ENCODE measurements at regions not wholly inside any gene's neighbourhood (a gene's known extent, or its start where the extent isn't known, plus 50 kb on each side); places are given as distances from the start of the nearest gene placed in this dataset.
"Not testable (repeated sequence)": the region's sequence is repeated elsewhere in the genome, so short reads cannot be mapped to it uniquely, and the experiment has no call there.

DNA sequence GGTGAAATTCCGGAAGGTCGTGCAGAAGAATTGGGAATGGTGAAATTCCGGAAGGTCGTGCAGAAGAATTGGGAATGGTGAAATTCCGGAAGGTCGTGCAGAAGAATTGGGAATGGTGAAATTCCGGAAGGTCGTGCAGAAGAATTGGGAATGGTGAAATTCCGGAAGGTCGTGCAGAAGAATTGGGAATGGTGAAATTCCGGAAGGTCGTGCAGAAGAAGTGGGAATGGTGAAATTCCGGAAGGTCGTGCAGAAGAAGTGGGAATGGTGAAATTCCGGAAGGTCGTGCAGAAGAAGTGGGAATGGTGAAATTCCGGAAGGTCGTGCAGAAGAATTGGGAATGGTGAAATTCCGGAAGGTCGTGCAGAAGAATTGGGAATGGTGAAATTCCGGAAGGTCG, 154.4 kb downstream of the C16orf95 start:
- not testable (repeated sequence) for H3K9ac ChIP-seq (ENCODE audit: low read length); H3K27me3 ChIP-seq (ENCODE audit: insufficient read depth, low read length, poor library complexity); H3K36me3 ChIP-seq (ENCODE audit: control insufficient read depth, insufficient read depth, low read length); H3K79me1 ChIP-seq (ENCODE audit: low read length); H2BK15ac ChIP-seq (replicated peaks; ENCODE audit: low read depth); H3K79me2 ChIP-seq (ENCODE audit: control insufficient read depth, insufficient read depth, low read length); H2BK120ac ChIP-seq (ENCODE audit: low read depth, low read length); H3K56ac ChIP-seq (ENCODE audit: low read length); H3K27ac ChIP-seq (ENCODE audit: low read depth, low read length); H2BK5ac ChIP-seq (ENCODE audit: low read length); H2AK5ac ChIP-seq (ENCODE audit: low read length); H3K4me2 ChIP-seq (ENCODE audit: low read length); DNase-seq; H3K23ac ChIP-seq (ENCODE audit: low read length); H4K5ac ChIP-seq (ENCODE audit: low read length); H3K4me1 ChIP-seq (ENCODE audit: control insufficient read depth, low read depth, low read length); H3K18ac ChIP-seq (ENCODE audit: low read length); H4K8ac ChIP-seq (ENCODE audit: low read depth, low read length); H3K4ac ChIP-seq (ENCODE audit: low read depth, low read length); H3K4me3 ChIP-seq (ENCODE audit: low read length)
- no CpG with 5 or more reads among the region's 22 CpGs for WGBS (ENCODE audit: extremely low coverage, insufficient coverage, low lambda C conversion rate)

DNA sequence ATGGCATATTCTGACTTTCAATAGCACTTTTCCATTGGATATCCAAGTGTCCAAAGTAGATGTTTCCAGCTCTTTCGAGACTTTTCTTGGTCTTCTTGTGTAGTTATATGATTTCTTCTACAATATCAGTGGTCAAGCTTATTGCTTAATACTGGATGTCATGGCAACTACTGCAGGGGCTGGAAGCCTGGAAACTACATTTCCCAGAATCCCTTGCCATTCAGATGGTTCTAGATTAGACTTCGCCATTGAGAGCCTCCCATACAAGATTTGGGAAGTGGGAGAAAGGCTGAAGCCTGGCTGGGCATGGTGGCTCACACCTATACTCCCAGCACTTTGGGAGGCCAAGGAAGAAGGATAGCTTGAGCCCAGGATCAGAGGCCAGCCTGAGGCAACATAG, 153.6 kb downstream of the C16orf95 start:
- no CpG with 5 or more reads among the region's 2 CpGs for WGBS (ENCODE audit: extremely low coverage, insufficient coverage, low lambda C conversion rate)
- peak; percentile 34 for DNase-seq
- no peak overlapping the region for H2BK120ac ChIP-seq (ENCODE audit: low read depth, low read length)

DNA sequence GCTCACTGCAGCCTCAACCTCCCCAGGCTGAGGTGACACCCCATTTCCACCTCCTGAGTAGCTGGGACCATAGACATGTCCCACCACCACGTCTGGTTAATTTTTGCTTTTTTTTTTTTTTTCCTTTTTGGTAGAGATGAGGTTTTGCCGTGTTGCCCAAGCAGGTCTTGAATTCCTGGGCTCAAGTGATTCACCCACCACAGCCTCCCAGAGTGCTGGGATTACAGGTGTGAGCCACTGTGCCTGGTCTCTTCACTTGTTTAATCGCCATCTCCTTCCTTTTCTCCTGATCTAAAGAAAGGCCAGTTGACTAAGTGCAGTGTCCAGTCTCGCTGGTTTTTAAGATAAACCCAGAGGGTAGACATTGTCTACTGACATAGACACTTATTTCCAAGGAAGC, 152.0 kb downstream of the C16orf95 start:
- no peak overlapping the region for H3K23ac ChIP-seq (ENCODE audit: low read length)
- no CpG with 5 or more reads among the region's 4 CpGs for WGBS (ENCODE audit: extremely low coverage, insufficient coverage, low lambda C conversion rate)
- no peaks in the 10 kb centered on the region for H3K4me1 ChIP-seq (ENCODE audit: control insufficient read depth, low read depth, low read length)
- H3K9ac ChIP-seq (ENCODE audit: low read length): no peak overlapping the region
- no peak overlapping the region for H3K4me3 ChIP-seq (ENCODE audit: low read length)
- no peaks in the 10 kb centered on the region for H3K36me3 ChIP-seq (ENCODE audit: control insufficient read depth, insufficient read depth, low read length)
- no peak overlapping the region for H2BK5ac ChIP-seq (ENCODE audit: low read length)
- no peak overlapping the region for H4K8ac ChIP-seq (ENCODE audit: low read depth, low read length)
- H3K56ac ChIP-seq (ENCODE audit: low read length): no peak overlapping the region
- H3K79me2 ChIP-seq (ENCODE audit: control insufficient read depth, insufficient read depth, low read length): no peaks in the 10 kb centered on the region
- H3K27ac ChIP-seq (ENCODE audit: low read depth, low read length): no peak overlapping the region
- H2BK15ac ChIP-seq (replicated peaks; ENCODE audit: low read depth): no peak overlapping the region
- H3K79me1 ChIP-seq (ENCODE audit: low read length): no peaks in the 10 kb centered on the region
- H2AK5ac ChIP-seq (ENCODE audit: low read length): no peak overlapping the region
- no peak for DNase-seq
- no peak overlapping the region for H3K18ac ChIP-seq (ENCODE audit: low read length)
- no peak overlapping the region for H4K5ac ChIP-seq (ENCODE audit: low read length)
- no peak overlapping the region for H3K4me2 ChIP-seq (ENCODE audit: low read length)
- H2BK120ac ChIP-seq (ENCODE audit: low read depth, low read length): no peak overlapping the region
- H3K4ac ChIP-seq (ENCODE audit: low read depth, low read length): no peak overlapping the region
- H3K27me3 ChIP-seq (ENCODE audit: insufficient read depth, low read length, poor library complexity): no peaks in the 10 kb centered on the region

More for the DNA sequence above, 153.6 kb downstream of the C16orf95 start:
- H4K5ac ChIP-seq (ENCODE audit: low read length): no peak overlapping the region
- H3K27me3 ChIP-seq (ENCODE audit: insufficient read depth, low read length, poor library complexity): no peaks in the 10 kb centered on the region
- no peak overlapping the region for H3K23ac ChIP-seq (ENCODE audit: low read length)
- no peak overlapping the region for H2BK5ac ChIP-seq (ENCODE audit: low read length)
- no peak overlapping the region for H4K8ac ChIP-seq (ENCODE audit: low read depth, low read length)
- no peaks in the 10 kb centered on the region for H3K4me1 ChIP-seq (ENCODE audit: control insufficient read depth, low read depth, low read length)
- no peak overlapping the region for H3K9ac ChIP-seq (ENCODE audit: low read length)
- no peak overlapping the region for H2BK15ac ChIP-seq (replicated peaks; ENCODE audit: low read depth)
- H3K36me3 ChIP-seq (ENCODE audit: control insufficient read depth, insufficient read depth, low read length): no peaks in the 10 kb centered on the region
- H2AK5ac ChIP-seq (ENCODE audit: low read length): no peak overlapping the region
- no peak overlapping the region for H3K4ac ChIP-seq (ENCODE audit: low read depth, low read length)
- H3K18ac ChIP-seq (ENCODE audit: low read length): no peak overlapping the region
- no peaks in the 10 kb centered on the region for H3K79me2 ChIP-seq (ENCODE audit: control insufficient read depth, insufficient read depth, low read length)
- H3K79me1 ChIP-seq (ENCODE audit: low read length): no peaks in the 10 kb centered on the region
- no peak overlapping the region for H3K27ac ChIP-seq (ENCODE audit: low read depth, low read length)
- no peak overlapping the region for H3K4me2 ChIP-seq (ENCODE audit: low read length)
- H3K4me3 ChIP-seq (ENCODE audit: low read length): no peak overlapping the region
- no peak overlapping the region for H3K56ac ChIP-seq (ENCODE audit: low read length)

DNA sequence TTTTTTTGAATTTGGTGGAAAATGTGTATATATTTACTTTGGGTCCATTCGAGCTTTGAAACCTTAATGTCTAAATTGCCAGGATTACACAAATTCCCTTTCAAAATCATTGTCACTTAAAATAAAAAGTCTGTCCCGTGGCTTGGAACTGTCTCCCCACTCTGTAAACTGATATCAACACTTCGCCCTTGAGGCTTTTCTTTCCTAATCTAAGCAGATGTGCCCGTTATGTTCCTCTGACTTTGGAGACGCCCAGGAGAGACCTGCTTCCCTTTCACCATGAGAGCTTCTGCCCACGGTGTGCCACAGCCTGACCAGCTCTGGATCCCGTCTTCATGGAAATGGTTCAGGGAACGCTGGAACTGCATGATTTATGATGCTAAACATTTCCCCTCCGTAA, 151.3 kb downstream of the C16orf95 start:
- no CpG with 5 or more reads among the region's 9 CpGs for WGBS (ENCODE audit: extremely low coverage, insufficient coverage, low lambda C conversion rate)
- Histone ChIP-seq H3K18ac (ENCODE audit: low read length) (no peak overlapping the region), H3K36me3 (ENCODE audit: control insufficient read depth, insufficient read depth, low read length) (no peaks in the 10 kb centered on the region), H2BK5ac (ENCODE audit: low read length) (no peak overlapping the region), H3K79me2 (ENCODE audit: control insufficient read depth, insufficient read depth, low read length) (no peaks in the 10 kb centered on the region), H3K9ac (ENCODE audit: low read length) (no peak overlapping the region), H3K79me1 (ENCODE audit: low read length) (no peaks in the 10 kb centered on the region), H3K4ac (ENCODE audit: low read depth, low read length) (no peak overlapping the region), H3K27me3 (ENCODE audit: insufficient read depth, low read length, poor library complexity) (no peaks in the 10 kb centered on the region), H3K4me1 (ENCODE audit: control insufficient read depth, low read depth, low read length) (no peaks in the 10 kb centered on the region), H4K5ac (ENCODE audit: low read length) (no peak overlapping the region), H3K4me2 (ENCODE audit: low read length) (no peak overlapping the region), H3K56ac (ENCODE audit: low read length) (no peak overlapping the region), H2BK15ac (replicated peaks; ENCODE audit: low read depth) (no peak overlapping the region), H2BK120ac (ENCODE audit: low read depth, low read length) (no peak overlapping the region), H3K23ac (ENCODE audit: low read length) (no peak overlapping the region), H2AK5ac (ENCODE audit: low read length) (no peak overlapping the region), H3K27ac (ENCODE audit: low read depth, low read length) (no peak overlapping the region), H4K8ac (ENCODE audit: low read depth, low read length) (no peak overlapping the region), H3K4me3 (ENCODE audit: low read length) (no peak overlapping the region)
- no peak for DNase-seq

GRCh38 chr16:87166321-87166720, 150.9 kb downstream of the C16orf95 start:
- no peak overlapping the region for H2BK5ac ChIP-seq (ENCODE audit: low read length)
- no peaks in the 10 kb centered on the region for H3K4me1 ChIP-seq (ENCODE audit: control insufficient read depth, low read depth, low read length)
- H2BK120ac ChIP-seq (ENCODE audit: low read depth, low read length): no peak overlapping the region
- no CpG with 5 or more reads among the region's 9 CpGs for WGBS (ENCODE audit: extremely low coverage, insufficient coverage, low lambda C conversion rate)
- no peak overlapping the region for H3K23ac ChIP-seq (ENCODE audit: low read length)
- no peak overlapping the region for H3K4ac ChIP-seq (ENCODE audit: low read depth, low read length)
- H3K79me2 ChIP-seq (ENCODE audit: control insufficient read depth, insufficient read depth, low read length): no peaks in the 10 kb centered on the region
- H3K27me3 ChIP-seq (ENCODE audit: insufficient read depth, low read length, poor library complexity): no peaks in the 10 kb centered on the region
- H3K79me1 ChIP-seq (ENCODE audit: low read length): no peaks in the 10 kb centered on the region
- no peak overlapping the region for H3K9ac ChIP-seq (ENCODE audit: low read length)
- H3K18ac ChIP-seq (ENCODE audit: low read length): no peak overlapping the region
- DNase-seq: no peak
- no peak overlapping the region for H3K56ac ChIP-seq (ENCODE audit: low read length)
- no peak overlapping the region for H4K8ac ChIP-seq (ENCODE audit: low read depth, low read length)
- H3K27ac ChIP-seq (ENCODE audit: low read depth, low read length): no peak overlapping the region
- H3K36me3 ChIP-seq (ENCODE audit: control insufficient read depth, insufficient read depth, low read length): no peaks in the 10 kb centered on the region
- H2BK15ac ChIP-seq (replicated peaks; ENCODE audit: low read depth): no peak overlapping the region
- no peak overlapping the region for H3K4me3 ChIP-seq (ENCODE audit: low read length)
- no peak overlapping the region for H3K4me2 ChIP-seq (ENCODE audit: low read length)
- H4K5ac ChIP-seq (ENCODE audit: low read length): no peak overlapping the region
- no peak overlapping the region for H2AK5ac ChIP-seq (ENCODE audit: low read length)

DNA sequence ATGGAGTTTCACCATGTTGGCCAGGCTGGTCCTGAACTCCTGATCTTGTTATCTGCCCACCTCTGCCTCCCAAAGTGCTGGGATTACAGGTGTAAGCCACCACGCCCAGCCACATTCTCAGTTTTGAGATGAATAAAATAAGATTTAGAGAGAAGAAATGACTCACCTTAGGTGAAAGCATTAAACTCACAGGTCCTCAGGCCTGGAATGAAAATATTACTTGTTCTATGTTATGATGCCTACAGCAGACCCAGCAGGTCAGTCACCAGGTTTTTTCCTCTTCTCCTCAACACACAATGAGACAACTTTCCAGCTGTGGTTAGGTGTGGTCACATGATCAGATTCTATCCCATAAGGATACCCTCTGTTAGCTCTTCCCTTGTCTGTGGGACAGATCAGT, 150.3 kb downstream of the C16orf95 start:
- WGBS (ENCODE audit: extremely low coverage, insufficient coverage, low lambda C conversion rate): no CpG with 5 or more reads among the region's 1 CpG
- H3K79me1 ChIP-seq (ENCODE audit: low read length): no peaks in the 10 kb centered on the region
- H3K23ac ChIP-seq (ENCODE audit: low read length): no peak overlapping the region
- H2BK15ac ChIP-seq (replicated peaks; ENCODE audit: low read depth): no peak overlapping the region
- no peak overlapping the region for H2BK5ac ChIP-seq (ENCODE audit: low read length)
- no peak overlapping the region for H2AK5ac ChIP-seq (ENCODE audit: low read length)
- H3K4me3 ChIP-seq (ENCODE audit: low read length): no peak overlapping the region
- H3K4me2 ChIP-seq (ENCODE audit: low read length): no peak overlapping the region
- no peak overlapping the region for H3K18ac ChIP-seq (ENCODE audit: low read length)
- H3K27ac ChIP-seq (ENCODE audit: low read depth, low read length): no peak overlapping the region
- H4K8ac ChIP-seq (ENCODE audit: low read depth, low read length): no peak overlapping the region
- H3K4me1 ChIP-seq (ENCODE audit: control insufficient read depth, low read depth, low read length): no peaks in the 10 kb centered on the region
- no peaks in the 10 kb centered on the region for H3K27me3 ChIP-seq (ENCODE audit: insufficient read depth, low read length, poor library complexity)
- H3K9ac ChIP-seq (ENCODE audit: low read length): no peak overlapping the region
- H2BK120ac ChIP-seq (ENCODE audit: low read depth, low read length): no peak overlapping the region
- H4K5ac ChIP-seq (ENCODE audit: low read length): no peak overlapping the region
- H3K4ac ChIP-seq (ENCODE audit: low read depth, low read length): no peak overlapping the region
- no peak overlapping the region for H3K56ac ChIP-seq (ENCODE audit: low read length)
- H3K79me2 ChIP-seq (ENCODE audit: control insufficient read depth, insufficient read depth, low read length): no peaks in the 10 kb centered on the region
- H3K36me3 ChIP-seq (ENCODE audit: control insufficient read depth, insufficient read depth, low read length): no peaks in the 10 kb centered on the region
- no peak for DNase-seq
